ENCODE measurements at regions not wholly inside any gene's neighbourhood (a gene's known extent, or its start where the extent isn't known, plus 50 kb on each side); places are given as distances from the start of the nearest gene placed in this dataset.

DNA sequence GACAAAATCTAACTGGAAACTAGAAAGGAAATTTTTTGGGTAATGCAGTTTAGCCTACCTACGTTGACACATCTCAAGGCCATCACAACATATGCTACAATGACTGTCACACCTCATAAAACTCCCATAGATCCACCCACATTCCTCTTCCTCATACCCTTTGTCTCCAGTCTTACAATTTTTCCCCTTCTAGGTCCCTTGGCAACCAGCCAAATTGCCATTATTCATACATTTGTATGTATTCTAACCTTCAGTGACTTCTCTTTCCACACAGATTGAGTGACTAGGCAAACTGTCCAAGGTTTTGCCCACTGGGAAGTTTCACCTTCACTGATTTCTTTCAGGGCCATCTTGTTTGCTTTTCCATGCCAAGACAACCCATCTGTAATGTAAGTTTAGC is 100.5 kb upstream of the TPK1 start:
- DNase-seq = no peak

DNA sequence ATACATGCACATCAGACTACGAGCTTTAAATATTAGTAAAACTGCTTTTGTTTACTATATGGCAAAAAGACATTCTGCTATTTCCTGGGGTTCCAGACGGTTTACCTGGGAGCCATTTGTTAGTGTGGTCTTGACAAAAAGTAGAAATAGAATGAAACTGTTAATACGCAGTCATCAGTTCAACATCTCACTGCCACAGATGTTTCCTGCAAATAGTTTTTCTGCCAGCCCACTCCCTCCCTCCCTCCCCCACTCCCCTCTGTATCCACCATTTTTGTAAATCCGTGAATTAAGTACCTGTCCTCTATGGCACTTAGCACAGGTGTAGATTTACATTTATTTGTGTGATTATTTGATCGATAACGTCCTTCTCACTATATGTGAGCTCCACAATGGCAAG is 74.6 kb upstream of the TPK1 start:
- DNase-seq = no peak

DNA sequence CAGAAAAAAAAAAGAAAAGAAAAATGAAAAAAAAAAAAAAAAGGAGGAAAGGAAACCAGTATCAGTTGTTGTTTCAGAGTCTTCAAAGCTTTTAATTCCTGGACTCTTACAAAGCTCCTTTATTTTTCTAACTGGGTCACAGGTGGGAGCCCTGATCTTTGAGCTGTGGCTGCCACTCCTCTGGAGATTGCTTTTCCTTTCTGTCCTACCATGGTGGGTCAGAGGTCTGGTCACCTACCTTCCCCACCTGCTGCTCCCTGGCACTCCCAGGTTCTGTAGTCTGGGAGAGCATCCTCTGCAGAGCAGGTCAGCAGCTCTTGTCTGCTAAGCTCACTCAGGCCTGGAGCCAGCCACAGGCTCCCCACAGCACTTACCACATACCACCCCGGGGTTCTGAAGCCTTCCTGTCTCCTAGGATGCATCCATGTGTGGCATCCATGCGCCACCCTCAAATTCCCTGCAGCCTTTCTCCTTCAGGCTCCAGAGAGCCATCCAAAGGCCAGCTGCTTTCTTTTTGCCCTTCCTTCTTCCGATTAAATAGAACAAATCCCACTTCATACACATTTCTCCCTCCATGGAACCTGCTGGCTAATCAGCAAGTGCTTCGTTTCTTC is 73.2 kb upstream of the TPK1 start:
- DNase-seq = no peak

DNA sequence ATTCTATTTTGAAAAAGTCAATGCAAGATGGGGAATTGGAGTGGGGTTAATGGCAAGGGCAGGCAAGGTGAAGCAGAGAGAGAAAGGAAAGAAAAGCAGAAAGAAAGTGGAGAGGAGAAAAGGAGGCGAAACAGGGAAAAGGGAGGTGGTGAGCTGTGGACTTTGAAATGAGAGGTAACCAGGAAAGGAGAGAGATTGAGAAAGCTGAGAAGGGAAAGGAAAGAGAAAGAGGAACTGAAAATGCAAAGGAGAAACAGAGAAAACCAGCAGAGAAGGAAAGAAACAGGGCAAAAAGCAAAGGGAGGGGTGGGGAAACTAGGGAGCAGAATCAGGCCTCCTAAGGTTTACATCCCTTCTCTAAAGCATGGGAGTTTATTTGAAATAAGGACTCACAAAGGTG is 72.5 kb upstream of the TPK1 start:
- no peak for DNase-seq

DNA sequence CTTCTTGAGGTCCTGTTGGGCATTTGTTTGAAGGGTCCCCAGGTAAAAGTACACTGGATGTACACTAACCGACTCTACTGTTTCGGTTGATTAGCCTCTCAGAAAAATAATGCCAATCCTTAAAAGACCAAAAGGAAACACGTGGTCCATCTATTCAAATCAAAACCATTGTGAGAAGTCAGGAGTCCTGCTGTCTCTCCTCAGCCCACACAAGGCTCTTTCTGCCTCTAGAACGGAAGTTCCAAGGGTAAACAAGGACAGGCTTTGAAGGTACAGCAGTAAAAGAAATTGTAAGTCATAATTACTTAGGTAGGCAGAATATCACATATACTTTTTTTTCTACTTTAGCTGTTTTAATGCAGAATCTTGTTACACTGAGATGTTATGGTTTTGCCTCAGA is 71.7 kb upstream of the TPK1 start:
- DNase-seq = no peak

DNA sequence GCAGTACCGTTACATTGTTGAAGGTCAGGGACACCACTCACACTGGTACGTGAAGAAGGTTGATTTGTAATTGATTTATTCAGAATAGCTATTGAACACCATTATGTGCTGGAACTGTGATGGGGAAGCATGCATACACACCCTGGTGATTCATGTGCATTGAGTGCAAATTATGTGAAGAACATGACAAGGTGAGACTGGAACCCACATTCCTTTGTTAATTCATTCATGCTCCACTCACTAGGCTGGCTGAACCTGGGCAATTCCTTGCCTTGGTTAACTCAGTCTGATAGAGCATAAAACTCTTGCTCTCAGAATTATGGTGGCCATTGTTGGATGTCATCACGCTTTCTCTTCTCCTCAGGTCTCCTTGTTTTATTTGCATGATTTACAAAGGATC is 67.3 kb upstream of the TPK1 start:
- DNase-seq = no peak

DNA sequence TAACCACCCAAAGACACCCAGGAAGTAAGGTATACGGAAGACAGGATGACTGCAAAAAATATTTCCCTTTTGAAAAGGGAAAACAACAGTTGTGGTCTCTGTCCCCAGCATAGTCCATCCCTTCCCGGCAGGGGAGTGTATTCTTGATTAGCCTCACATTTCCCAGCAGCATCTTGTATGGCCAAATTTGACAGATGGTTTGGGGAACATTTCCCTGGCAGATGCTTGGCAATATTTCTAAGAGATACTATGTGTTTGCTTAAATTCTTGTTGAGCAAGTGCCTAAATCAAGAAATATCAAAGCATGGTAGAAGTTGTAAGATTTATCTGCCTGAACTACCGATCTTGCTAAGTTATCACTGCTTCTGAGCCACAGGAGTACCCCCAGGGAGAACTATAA is 56.9 kb upstream of the TPK1 start:
- no peak for DNase-seq

All from NCI-H82 (cell line).